AG09319 (cell line): ENCODE measurements at regions not wholly inside any gene's neighbourhood (a gene's known extent, or its start where the extent isn't known, plus 50 kb on each side); places are given as distances from the start of the nearest gene placed in this dataset.
"Not testable (repeated sequence)": the region's sequence is repeated elsewhere in the genome, so short reads cannot be mapped to it uniquely, and the experiment has no call there.

Source experiments
- DNase-seq: peaks from one replicate; pipeline ENCODE4 v3.0.0-alpha.2; 2010; ENCODE audit warnings: low read depth; ENCODE audit errors: extremely low read depth
- CTCF ChIP-seq: IDR thresholded peaks from 2 replicates; pipeline ENCODE4 v1.5.1; 2011; ENCODE audit warnings: low read depth, mild to moderate bottlenecking, inconsistent platforms, low read length, moderate library complexity

- no peak for TF ChIP-seq CTCF
- DNase-seq: no peak
Observed at GRCh38 chr6:140711019-140711613, 1336.7 kb upstream of the CITED2 start.

GRCh38 chr6:140708441-140708840, 1334.0 kb upstream of the CITED2 start:
- no peak for TF ChIP-seq CTCF
- no peak for DNase-seq

GRCh38 chr6:140704008-140704407, 1329.6 kb upstream of the CITED2 start:
- not testable (repeated sequence) for DNase-seq

- no peak for DNase-seq
- no peak for TF ChIP-seq CTCF
Observed at GRCh38 chr6:140697585-140697984, 1323.1 kb upstream of the CITED2 start.

GRCh38 chr6:140684776-140685550, 1310.5 kb upstream of the CITED2 start:
- no peak for TF ChIP-seq CTCF
- no peak for DNase-seq

- no peak for TF ChIP-seq CTCF
- no peak for DNase-seq
Observed at GRCh38 chr6:140677781-140678528, 1303.5 kb upstream of the CITED2 start.

- DNase-seq: no peak
- no peak for TF ChIP-seq CTCF
Observed at GRCh38 chr6:140671926-140672325, 1297.5 kb upstream of the CITED2 start.
